GM13976 (cell line): ENCODE measurements at regions not wholly inside any gene's neighbourhood (a gene's known extent, or its start where the extent isn't known, plus 50 kb on each side); places are given as distances from the start of the nearest gene placed in this dataset.
"Not testable (repeated sequence)": the region's sequence is repeated elsewhere in the genome, so short reads cannot be mapped to it uniquely, and the experiment has no call there.

Experiments
- DNase-seq: peaks from one replicate; pipeline ENCODE4 v3.0.0; 2012; ENCODE audit warnings: low spot score
- in situ Hi-C: fragments of 300-500 bp; cut with MboI; formaldehyde crosslinking; loops from one replicate; pipeline ENCODE4 v1.12.0; 2022; ENCODE audit warnings: low sequenced_read_pairs, mixed read lengths, inconsistent platforms; ENCODE audit not compliant: unreplicated experiment
- TF ChIP-seq, protein P1 (sequence below): IDR thresholded peaks from 2 replicates; pipeline ENCODE4 v1.5.1; 2012; ENCODE audit warnings: borderline replicate concordance, mild to moderate bottlenecking; ENCODE audit not compliant: insufficient read depth; ENCODE audit errors: extremely low read depth, missing control alignments, control extremely low read depth

DNA sequence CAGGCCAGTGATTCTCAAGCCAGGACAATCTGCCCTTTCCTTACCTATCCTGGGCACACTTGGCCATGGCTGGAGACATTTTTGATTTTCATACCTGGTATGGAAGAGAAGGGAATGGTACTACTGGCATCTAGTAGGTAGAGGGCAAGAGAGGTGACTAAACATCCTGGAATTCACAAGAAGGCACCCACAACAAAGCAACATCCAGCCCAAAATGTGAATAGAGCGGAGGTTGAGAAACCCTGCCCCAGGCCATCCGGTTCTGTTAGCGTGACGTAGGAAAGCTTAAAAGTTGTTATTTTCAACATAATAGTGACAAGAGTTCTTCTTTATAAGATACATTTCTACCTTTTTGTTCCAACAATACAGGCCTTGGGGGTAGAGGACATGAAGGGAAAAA is 114.9 kb upstream of the ALX4 start:
- in situ Hi-C loops = no loop called here

GRCh38 chr11:44426119-44426518 is 116.2 kb upstream of the ALX4 start:
- in situ Hi-C loops = no loop called here
- TF ChIP-seq, protein P1, sequence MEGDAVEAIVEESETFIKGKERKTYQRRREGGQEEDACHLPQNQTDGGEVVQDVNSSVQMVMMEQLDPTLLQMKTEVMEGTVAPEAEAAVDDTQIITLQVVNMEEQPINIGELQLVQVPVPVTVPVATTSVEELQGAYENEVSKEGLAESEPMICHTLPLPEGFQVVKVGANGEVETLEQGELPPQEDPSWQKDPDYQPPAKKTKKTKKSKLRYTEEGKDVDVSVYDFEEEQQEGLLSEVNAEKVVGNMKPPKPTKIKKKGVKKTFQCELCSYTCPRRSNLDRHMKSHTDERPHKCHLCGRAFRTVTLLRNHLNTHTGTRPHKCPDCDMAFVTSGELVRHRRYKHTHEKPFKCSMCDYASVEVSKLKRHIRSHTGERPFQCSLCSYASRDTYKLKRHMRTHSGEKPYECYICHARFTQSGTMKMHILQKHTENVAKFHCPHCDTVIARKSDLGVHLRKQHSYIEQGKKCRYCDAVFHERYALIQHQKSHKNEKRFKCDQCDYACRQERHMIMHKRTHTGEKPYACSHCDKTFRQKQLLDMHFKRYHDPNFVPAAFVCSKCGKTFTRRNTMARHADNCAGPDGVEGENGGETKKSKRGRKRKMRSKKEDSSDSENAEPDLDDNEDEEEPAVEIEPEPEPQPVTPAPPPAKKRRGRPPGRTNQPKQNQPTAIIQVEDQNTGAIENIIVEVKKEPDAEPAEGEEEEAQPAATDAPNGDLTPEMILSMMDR = no peak
- no peak for DNase-seq

More for the DNA sequence above, 114.9 kb upstream of the ALX4 start:
- TF ChIP-seq, protein P1 = no peak
- DNase-seq = no peak

GRCh38 chr11:44426958-44427357 is 117.0 kb upstream of the ALX4 start:
- TF ChIP-seq, protein P1 = no peak
- DNase-seq = no peak
- in situ Hi-C loops = no loop called here

DNA sequence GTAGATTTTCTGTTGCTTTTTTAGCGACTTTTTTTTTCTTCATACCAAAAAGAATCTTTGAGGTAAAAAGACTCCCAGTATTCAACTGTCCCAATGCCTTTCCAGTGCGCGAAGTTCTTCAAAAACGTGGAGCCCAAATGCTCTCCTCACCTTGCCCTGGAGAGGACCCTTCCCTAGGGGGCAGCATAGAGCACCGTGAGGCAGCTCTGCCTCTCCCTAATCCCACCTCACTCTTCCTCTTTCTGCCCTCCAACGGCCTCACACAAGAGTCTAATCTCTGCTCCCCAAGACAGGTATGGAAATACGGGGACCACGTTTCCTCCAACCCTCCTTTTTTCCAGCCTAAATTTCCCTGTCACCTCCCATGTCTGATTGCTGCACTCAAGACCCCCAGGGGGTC is 117.5 kb upstream of the ALX4 start:
- in situ Hi-C loops = no loop called here
- no peak for DNase-seq
- TF ChIP-seq, protein P1 = peak; percentile 24

- TF ChIP-seq, protein P1 = no peak
- in situ Hi-C loops = no loop called here
- no peak for DNase-seq
Observed at GRCh38 chr11:44430140-44430539, 120.2 kb upstream of the ALX4 start.

DNA sequence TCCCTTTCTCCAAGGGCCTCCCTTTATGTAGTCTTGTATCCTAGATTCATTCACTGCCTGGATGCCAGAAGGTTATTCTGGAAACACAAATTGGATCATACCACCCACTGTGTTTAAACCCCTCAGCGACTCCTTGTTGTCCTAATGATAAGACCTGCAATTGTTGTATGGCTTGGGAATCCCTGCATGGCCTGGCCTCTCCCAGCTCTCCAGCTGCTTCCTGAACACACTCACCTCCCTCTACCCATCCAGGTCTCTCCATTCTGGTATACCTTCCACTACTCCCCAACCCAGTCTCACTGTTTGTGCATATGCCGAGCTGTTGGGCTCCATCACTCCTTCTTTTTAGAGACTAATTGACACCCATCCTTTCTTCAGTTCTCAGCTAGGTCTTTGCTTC is 124.3 kb upstream of the ALX4 start:
- TF ChIP-seq, protein P1 = no peak
- DNase-seq = no peak
- in situ Hi-C loops = no loop called here

DNA sequence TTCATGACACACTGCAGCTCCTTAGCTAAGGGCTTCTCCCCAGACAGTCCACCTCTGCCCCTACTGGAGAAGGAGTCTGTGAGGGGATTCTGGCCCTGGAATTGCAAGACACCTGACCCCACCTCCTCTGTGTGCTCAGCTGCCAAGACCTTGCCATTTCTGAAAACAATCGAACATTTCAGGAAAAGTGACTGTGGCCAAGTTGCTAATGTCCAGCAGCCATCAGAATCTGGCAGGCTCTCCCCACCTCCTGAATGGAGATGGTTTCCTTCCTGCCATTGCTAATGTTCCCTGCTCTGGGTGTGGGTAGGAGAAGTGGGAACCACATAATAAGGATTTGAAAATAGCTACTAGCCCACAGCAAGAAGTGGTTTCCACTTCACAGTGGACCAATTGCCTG is 127.2 kb upstream of the ALX4 start:
- TF ChIP-seq, protein P1 = no peak
- in situ Hi-C loops = no loop called here
- no peak for DNase-seq

- DNase-seq, in situ Hi-C loops: not testable (repeated sequence)
Observed at GRCh38 chr11:44442893-44443673, 122.4 kb upstream of the CD82 start.
